ENCODE measurements at regions not wholly inside any gene's neighbourhood (a gene's known extent, or its start where the extent isn't known, plus 50 kb on each side); places are given as distances from the start of the nearest gene placed in this dataset.

GRCh38 chr6:159443417-159443920, 249.6 kb downstream of the SOD2 start:
- no peak for DNase-seq (ENCODE audit: low read depth, low spot score)

DNA sequence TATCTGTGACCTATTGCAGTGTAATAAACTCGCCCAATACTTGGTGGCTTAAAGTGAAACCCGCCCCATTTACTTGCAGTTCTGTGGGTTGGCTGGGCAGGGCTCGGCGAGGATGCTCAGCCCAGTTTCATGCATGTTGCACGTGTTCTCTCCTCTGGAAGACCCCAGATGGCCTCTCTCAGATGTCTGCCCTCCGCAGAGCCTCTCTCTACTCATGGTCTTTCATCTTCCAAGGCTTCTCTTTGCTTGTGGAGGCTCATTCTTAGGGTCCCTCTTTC, 251.4 kb downstream of the SOD2 start:
- DNase-seq (ENCODE audit: low read depth, low spot score) = no peak

- DNase-seq (ENCODE audit: low read depth, low spot score) = no peak
Observed at GRCh38 chr6:159440911-159441703, 251.9 kb downstream of the SOD2 start.

GRCh38 chr6:159440349-159440748, 252.7 kb downstream of the SOD2 start:
- no peak for DNase-seq (ENCODE audit: low read depth, low spot score)

DNA sequence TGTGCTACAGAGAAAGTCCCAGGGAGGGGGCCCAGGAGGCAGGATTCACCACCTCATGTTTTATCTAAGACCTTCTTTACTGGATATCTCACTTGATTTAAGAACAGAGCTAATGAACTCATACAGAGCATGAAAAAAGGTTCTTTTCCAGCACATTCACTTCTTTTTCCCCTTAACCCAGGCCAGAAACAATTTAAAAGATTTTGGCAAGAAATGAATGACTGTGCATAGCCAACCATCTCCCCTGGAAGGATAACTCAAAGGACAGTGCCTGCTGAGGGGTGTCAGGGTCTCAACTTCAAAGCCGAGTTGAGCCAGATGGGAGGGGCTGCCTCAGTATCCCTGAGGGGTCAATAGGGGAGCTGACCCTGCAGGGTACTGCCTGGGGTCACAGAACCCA, 253.4 kb downstream of the SOD2 start:
- DNase-seq (ENCODE audit: low read depth, low spot score) = no peak

- no peak for DNase-seq (ENCODE audit: low read depth, low spot score)
Observed at GRCh38 chr6:159438106-159438505, 254.9 kb downstream of the SOD2 start.

- DNase-seq (ENCODE audit: low read depth, low spot score) = no peak
Observed at GRCh38 chr6:159436581-159436980, 256.5 kb downstream of the SOD2 start.

- no peak for DNase-seq (ENCODE audit: low read depth, low spot score)
Observed at GRCh38 chr6:159435701-159436100, 257.3 kb downstream of the SOD2 start.

DNA sequence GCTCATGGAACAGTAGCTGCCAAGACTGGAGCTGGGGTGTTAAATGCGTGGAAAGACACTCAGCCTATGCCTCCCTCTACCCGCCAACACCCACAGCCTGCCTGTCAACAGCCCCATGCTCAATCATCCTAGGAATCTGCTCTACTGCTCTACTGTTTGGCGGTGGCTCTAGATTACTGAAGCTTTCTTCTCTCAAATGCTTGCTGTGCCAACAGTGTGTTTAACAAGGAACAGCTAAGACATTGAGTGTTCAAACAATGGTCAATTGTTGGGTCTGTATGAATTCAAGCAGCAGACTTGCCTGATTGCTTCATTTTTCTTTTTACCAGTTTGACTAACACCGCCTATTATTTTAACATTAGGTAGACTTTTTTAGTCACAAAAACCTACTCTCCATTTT, 258.6 kb downstream of the SOD2 start:
- no peak for DNase-seq (ENCODE audit: low read depth, low spot score)

- no peak for DNase-seq (ENCODE audit: low read depth, low spot score)
Observed at GRCh38 chr6:159433550-159433949, 259.5 kb downstream of the SOD2 start.

DNA sequence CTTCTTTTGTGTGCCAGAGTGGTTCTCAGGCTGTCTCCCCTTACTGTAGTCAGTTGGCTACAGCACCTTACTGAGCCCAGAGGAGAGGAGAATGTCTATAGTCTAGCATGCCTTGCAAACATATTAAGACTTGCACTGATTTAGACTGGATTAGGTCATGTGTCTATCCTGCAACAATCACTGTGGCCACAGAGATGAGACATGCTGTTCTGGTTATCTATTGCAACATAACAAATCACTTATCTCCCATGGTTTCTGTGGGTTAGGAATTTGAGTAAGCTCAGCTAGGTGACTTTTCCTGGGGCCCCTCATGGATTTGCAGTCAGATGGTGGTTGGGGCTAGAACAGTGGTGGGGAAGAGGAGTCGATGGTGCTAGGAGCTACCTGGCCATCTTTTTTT, 261.3 kb downstream of the SOD2 start:
- DNase-seq (ENCODE audit: low read depth, low spot score) = no peak

- DNase-seq (ENCODE audit: low read depth, low spot score) = no peak
Observed at GRCh38 chr6:159430323-159430722, 261.1 kb downstream of the FNDC1 start.

DNA sequence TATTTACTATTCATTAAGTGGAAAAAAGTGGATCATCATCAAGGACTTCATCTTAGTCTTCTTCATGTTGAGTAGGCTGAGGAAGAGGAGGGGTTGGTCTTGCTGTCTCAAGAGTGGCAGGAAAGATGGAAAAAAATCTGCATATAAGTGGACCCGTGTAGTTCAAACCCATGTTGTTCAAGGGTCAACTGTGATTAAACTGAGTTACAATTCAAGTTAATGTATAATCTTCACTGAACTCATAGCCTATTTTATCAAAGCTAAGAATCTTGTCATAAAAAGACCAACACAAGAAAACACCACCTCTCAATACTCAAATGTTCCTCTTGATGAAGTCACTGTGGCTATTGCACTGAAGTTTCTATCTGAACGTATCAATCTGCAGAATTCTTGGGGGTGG, 260.2 kb downstream of the FNDC1 start:
- no peak for DNase-seq (ENCODE audit: low read depth, low spot score)

DNA sequence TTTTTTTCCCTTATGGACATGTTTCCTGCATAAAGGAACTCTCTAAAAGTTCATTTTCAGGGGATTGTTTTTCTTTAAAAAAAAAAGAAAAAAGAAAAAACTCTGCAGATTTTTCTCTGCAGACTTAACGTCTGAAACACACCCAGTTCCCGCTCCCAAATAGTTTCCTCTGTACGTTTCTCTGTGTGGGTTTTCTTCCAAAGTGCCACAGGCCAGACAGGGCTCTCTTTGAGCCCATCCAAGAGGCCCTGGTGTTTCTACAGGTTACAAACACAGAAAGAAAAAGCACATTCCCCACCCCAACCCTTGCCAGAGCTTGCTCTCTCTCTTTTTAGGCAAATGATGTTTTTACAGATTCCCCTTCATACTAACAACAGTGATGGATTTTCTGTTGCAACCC, 258.6 kb downstream of the FNDC1 start:
- DNase-seq (ENCODE audit: low read depth, low spot score) = no peak

GRCh38 chr6:159427335-159427734, 258.1 kb downstream of the FNDC1 start:
- DNase-seq (ENCODE audit: low read depth, low spot score) = no peak

GRCh38 chr6:159425421-159425820, 256.2 kb downstream of the FNDC1 start:
- no peak for DNase-seq (ENCODE audit: low read depth, low spot score)

GRCh38 chr6:159422041-159422984, 253.1 kb downstream of the FNDC1 start:
- no peak for DNase-seq (ENCODE audit: low read depth, low spot score)

DNA sequence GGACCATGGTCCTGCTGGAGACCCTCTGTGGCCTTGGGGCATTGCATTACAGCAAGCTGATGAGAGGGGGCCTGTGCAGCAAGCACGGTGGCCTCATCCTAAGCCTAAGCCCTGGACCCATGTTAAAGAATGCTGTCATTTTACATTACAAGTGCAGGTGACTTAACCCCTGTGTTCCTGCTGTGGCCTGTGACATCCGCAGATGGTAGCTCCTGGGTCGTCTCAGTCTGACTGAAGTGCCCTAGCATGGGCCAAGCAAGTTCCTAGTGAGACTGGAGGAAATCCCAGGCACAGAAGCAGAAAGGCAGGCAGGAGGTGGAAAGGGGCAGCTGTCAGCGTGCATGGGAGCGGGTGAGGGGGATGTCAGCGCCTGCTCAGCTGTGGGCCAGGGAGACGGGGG, 252.4 kb downstream of the FNDC1 start:
- DNase-seq (ENCODE audit: low read depth, low spot score) = no peak

GRCh38 chr6:159418997-159419396, 249.8 kb downstream of the FNDC1 start:
- no peak for DNase-seq (ENCODE audit: low read depth, low spot score)

- no peak for DNase-seq (ENCODE audit: low read depth, low spot score)
Observed at GRCh38 chr6:159416891-159417560, 247.8 kb downstream of the FNDC1 start.

DNA sequence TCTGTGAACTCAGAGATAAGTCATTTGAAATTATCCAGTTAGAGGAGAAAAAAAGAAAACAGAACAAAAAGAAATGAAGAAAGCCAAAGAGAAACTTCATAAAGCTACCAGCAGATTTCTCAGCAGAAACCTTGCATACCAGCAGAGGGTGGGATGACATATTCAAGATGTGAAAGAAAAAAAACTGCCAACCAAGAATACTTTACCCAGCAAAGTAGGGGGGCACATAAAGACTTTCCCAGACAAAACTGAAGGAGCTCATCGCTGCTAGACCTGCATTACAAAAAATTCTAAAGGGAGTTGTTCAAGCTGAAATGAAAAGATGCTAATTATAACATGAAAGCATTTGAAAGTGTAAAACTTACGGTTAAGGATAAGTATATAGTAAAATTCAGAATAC, 246.3 kb downstream of the FNDC1 start:
- DNase-seq (ENCODE audit: low read depth, low spot score) = no peak

DNA sequence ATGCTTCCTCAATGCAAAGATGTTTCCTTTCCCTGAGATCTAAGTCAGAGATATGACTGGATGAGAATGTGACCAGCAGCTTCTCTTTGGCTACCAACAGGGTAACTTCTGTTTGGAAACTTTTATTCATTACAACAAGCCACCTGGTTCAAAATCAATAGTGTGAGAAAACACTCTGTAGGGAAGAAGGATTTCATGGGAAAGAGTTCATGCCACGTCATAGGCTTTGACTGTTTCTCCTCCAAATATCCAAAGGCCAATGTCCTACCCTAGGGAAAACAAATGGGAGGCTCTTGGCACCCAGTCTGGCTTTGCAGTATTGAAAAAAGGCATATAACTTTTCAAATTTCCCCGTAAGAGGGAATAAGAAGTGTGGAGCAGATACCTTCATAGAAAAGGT, 245.5 kb downstream of the FNDC1 start:
- DNase-seq (ENCODE audit: low read depth, low spot score) = no peak

Data from brain pericyte (primary cell).